NB4 (cell line): ENCODE measurements at regions not wholly inside any gene's neighbourhood (a gene's known extent, or its start where the extent isn't known, plus 50 kb on each side); places are given as distances from the start of the nearest gene placed in this dataset.

ENCODE experiments used
- DNase-seq: peaks from one replicate; pipeline ENCODE4 v3.0.0; 2010; ENCODE audit warnings: low read depth
- H3K4me3 ChIP-seq: one replicate; pipeline ENCODE4 v1.5.1; 2011; ENCODE audit warnings: mild to moderate bottlenecking, low read depth, low read length, moderate library complexity
- MYC ChIP-seq: IDR thresholded peaks from 2 replicates; pipeline ENCODE4 v1.6.1; 2011; ENCODE audit warnings: low read depth, low read length
- POLR2A ChIP-seq: IDR thresholded peaks from 2 replicates; pipeline ENCODE4 v1.6.1; 2011; ENCODE audit warnings: mild to moderate bottlenecking; ENCODE audit not compliant: insufficient read length; ENCODE audit errors: extremely low read depth
- TF ChIP-seq, protein P1 (sequence below): IDR thresholded peaks from one replicate; pipeline ENCODE4 v1.5.1; 2012; ENCODE audit warnings: low read depth, low read length
- TF ChIP-seq, protein P2 (sequence below): IDR thresholded peaks from 2 replicates; pipeline ENCODE4 v1.6.1; 2011; ENCODE audit warnings: low read depth, low read length

DNA sequence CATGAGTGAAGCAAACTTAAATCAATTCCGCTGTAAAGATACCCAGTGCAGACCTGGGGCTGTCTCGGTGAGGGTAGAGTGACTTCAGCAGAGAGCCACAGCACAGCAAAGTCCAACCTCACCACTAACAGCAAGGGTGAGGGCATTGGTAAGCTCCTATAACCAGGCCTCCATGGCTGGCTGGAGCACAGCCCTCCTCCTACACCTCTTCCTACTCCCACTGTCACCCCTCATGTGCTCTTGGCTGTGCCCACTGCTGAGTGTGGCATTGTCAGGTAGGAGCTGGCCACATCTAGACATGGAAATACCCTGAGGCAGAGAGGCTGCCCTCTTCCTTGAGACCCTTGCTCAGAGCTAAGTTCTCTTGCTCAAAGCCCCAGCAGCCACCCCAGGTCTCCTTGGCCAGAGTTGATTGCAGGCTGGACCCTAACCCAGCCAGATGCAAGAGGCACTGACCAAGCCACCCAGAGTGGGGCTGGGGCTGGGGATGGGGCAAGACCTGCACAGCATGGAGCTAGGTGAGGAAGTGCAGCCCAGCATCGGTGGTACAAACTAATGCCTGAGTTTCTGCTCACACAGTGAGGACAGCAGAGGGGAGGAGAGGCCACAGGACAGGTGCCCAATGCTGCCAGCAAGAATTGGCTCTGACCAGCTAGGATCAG is 77.6 kb upstream of the RAB6C start:
- TF ChIP-seq, protein P1, sequence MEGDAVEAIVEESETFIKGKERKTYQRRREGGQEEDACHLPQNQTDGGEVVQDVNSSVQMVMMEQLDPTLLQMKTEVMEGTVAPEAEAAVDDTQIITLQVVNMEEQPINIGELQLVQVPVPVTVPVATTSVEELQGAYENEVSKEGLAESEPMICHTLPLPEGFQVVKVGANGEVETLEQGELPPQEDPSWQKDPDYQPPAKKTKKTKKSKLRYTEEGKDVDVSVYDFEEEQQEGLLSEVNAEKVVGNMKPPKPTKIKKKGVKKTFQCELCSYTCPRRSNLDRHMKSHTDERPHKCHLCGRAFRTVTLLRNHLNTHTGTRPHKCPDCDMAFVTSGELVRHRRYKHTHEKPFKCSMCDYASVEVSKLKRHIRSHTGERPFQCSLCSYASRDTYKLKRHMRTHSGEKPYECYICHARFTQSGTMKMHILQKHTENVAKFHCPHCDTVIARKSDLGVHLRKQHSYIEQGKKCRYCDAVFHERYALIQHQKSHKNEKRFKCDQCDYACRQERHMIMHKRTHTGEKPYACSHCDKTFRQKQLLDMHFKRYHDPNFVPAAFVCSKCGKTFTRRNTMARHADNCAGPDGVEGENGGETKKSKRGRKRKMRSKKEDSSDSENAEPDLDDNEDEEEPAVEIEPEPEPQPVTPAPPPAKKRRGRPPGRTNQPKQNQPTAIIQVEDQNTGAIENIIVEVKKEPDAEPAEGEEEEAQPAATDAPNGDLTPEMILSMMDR = no peak
- TF ChIP-seq POLR2A (no peak), MYC (no peak)
- TF ChIP-seq, protein P2, sequence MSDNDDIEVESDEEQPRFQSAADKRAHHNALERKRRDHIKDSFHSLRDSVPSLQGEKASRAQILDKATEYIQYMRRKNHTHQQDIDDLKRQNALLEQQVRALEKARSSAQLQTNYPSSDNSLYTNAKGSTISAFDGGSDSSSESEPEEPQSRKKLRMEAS = no peak
- no peak for DNase-seq
- H3K4me3 ChIP-seq = no peak overlapping the region

DNA sequence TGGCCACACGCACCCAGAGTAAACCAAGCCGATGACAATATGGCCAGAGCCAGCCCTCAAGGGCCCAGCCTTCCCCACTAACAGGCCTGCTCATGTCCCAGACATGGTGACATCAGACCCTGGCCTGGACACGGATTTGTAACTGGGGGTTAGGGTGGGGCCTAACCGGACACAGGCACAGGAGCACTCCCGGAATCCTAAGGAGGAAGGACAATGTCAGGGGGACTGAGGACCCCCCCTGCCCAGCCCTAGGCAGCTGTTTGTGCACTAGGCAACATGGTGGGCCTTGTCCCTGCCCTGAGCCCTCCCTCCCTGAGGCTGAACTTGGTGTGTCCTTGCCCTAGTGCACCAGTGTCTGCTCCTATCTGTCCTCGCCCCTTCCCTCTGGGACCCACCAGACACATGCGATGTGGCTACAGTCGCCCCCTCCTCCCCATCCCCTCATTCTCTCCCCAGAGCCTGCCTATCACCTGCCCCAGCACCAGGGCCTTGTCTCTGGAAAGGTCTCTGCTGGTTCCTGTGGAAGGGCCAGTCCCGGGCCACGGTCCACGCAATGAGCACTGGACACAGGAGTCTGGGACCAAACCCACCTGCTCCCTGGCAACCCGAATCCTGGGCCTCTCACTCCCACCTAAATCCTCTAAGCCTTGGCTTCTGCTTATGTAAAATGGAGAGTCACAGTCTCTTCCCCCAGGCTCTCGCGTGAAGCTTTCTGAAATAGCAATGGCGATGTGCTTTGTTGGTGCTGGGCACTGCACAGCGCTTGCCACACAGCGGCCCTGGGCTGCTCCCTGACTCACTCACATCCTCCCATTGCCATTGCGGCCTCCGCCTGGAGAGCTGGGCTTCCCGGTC is 76.5 kb upstream of the RAB6C start:
- TF ChIP-seq, protein P2 = no peak
- TF ChIP-seq MYC (no peak), POLR2A (no peak)
- TF ChIP-seq, protein P1 = no peak
- DNase-seq = no peak
- H3K4me3 ChIP-seq = no peak overlapping the region

DNA sequence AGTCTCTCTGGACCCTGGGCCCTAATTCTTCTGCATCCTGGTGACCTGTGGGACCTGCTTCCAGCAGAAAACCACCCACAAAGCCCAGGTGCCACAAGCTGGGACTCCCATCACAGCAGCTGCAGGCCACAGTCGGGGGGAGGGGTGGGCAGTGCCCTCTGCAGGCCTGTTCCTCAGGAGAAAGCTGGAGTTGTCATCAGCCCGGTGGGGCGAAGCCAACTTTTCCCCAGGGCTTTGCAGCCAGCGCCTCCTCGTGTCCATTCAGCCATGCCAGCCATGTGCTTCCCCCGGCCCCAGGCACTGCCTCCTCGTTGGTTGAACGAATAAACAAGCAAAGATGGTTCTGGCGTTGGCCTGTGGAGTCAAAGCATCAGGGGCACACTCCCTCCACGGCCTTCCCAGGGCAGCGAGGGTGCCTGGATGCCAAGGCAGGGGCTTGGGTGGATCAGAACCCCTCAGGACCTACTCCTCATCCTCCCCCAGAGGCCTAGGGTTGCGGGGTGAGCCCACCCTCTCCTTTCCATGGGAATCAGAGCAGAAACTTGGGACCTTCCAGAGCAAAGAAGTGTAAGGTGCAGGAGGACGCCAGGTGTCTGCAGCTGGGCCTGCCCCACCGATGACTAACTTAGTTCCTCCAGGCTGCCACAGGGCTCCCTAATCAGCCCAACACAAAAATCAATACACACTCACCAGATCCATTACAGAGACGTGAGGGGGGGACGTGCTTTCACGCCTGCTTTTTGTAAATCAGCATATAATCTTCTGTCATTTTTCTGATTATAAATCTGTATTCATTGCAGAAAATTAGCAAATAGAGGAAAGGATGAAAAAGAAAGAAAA is 75.7 kb upstream of the RAB6C start:
- TF ChIP-seq, protein P2 = no peak
- no peak for DNase-seq

DNA sequence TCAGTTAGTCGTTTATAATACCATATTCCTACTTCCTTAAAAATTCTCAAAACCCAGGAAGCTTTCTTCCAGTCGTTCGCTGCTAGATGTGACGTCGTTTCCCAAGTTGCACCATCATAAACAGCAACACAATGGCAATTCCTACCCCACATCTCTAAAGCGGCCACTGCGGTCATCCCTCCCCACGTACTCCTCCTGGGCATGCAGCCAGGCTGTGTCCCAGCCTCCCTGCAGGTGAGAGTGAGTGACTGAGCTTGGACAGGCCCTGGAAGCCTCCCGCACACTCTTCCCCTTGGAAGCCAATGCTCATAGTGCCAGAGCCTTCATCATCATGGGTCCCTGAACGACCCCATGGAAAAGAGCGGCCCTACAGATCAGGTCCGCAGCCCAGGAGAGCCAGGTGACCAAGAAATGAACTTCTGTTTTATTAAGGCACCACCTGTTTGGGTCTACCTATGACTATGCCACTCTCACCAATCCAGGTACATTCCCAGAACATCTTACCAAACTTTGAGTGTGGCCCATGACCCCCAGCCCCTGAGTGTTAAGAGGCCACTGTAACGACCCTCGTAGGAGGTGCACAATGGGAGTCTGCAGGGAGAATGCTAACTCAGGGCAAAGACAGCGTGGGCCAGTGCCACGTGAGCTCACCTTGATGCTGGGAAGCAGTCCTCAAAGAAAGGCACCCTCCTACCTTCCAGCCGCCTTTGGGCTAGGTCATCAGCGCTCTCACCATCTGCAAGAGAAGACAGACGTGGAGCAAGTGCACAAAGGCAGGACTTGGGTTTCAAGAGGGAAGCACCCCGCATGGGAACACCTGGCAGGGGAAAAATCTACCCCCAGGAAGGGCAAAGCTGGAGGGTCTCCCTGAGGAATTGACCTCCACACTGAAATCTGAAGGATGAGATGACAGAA is 74.7 kb upstream of the RAB6C start:
- no peak for DNase-seq
- TF ChIP-seq POLR2A (no peak), MYC (no peak)
- TF ChIP-seq, protein P2 = no peak
- TF ChIP-seq, protein P1 = no peak
- no peak overlapping the region for H3K4me3 ChIP-seq

More for the DNA sequence above, 75.7 kb upstream of the RAB6C start:
- H3K4me3 ChIP-seq = no peak overlapping the region

DNA sequence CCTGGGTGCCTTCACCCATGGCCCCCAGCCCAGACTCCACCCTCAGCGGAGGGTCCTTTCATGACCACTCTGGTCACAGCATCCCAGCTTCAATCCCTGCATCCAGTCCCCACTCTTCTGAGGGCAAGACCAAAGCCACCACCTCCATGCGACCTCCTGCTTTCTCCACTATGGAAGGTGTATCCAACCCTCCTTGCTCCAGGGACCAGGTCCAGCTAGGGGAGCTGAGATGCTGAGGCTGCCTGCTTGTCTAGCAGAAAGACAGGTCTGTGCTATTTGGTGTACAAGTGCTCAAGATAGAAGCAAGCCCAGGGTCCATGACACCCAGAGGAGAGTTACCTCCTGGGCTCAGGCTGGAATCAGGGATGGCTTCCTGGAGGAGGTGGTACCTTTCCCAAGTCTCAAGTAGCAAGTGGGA is 73.8 kb upstream of the RAB6C start:
- DNase-seq = no peak
- TF ChIP-seq, protein P2 = no peak
- TF ChIP-seq MYC (no peak), POLR2A (no peak)
- TF ChIP-seq, protein P1 = no peak
- H3K4me3 ChIP-seq = no peak overlapping the region
